VCaP (cell line): ENCODE measurements at regions not wholly inside any gene's neighbourhood (a gene's known extent, or its start where the extent isn't known, plus 50 kb on each side); places are given as distances from the start of the nearest gene placed in this dataset.

ENCODE experiments used
- H3K27ac ChIP-seq: fragments of 450-650 bp; 2 replicates; pipeline ENCODE4 v1.5.1; 2017
- TF ChIP-seq, protein P1 (sequence below): fragments of 450-650 bp; conservative IDR thresholded peaks from 2 replicates; pipeline ENCODE4 v1.5.1; 2017; ENCODE audit warnings: mild to moderate bottlenecking, moderate library complexity

DNA sequence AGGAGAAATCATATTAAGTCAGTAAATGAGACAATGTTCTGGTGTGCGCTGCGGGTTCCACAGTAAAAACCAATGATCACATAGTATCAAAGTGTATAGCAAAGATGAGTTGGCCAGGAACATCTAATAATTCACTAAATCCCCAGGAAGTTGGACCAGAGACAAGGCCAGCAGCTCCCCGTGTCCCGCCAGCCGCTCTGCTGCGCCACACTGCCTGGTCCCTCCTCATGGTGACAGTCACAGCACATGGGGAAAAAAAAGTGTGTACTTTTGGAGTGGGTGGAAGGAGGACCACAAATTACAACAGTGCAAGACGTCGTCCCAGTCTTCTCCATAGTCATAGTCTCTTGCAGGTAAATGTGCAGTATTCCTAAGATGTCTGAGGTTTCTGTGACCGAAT, 239.0 kb upstream of the RNF32 start:
- peak overlapping the region; percentile 92 for H3K27ac ChIP-seq
- TF ChIP-seq, protein P1, sequence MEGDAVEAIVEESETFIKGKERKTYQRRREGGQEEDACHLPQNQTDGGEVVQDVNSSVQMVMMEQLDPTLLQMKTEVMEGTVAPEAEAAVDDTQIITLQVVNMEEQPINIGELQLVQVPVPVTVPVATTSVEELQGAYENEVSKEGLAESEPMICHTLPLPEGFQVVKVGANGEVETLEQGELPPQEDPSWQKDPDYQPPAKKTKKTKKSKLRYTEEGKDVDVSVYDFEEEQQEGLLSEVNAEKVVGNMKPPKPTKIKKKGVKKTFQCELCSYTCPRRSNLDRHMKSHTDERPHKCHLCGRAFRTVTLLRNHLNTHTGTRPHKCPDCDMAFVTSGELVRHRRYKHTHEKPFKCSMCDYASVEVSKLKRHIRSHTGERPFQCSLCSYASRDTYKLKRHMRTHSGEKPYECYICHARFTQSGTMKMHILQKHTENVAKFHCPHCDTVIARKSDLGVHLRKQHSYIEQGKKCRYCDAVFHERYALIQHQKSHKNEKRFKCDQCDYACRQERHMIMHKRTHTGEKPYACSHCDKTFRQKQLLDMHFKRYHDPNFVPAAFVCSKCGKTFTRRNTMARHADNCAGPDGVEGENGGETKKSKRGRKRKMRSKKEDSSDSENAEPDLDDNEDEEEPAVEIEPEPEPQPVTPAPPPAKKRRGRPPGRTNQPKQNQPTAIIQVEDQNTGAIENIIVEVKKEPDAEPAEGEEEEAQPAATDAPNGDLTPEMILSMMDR, result peak; percentile 18; the same call in 1 of the 2 replicates

DNA sequence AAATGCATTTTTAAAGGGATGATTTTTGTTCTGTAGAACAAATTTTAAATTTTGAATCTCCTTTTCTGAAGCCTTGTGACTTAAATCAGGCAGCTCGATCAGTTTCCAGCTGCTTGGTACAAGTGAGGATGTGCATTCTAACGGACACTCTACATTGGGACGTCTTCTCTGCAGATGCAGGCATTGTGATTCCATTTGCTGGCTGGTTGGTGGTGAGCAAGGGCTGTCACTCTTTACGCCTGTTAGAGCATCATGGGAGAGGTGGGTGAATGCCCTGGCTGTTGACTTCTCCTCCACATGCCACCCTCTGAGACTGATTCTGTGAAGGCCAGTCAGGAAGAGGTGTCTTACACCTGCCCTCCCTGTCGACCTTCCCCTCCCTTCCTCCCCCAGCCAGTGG, 240.5 kb upstream of the RNF32 start:
- H3K27ac ChIP-seq, result peak overlapping the region; percentile 92
- TF ChIP-seq, protein P1, result no peak

DNA sequence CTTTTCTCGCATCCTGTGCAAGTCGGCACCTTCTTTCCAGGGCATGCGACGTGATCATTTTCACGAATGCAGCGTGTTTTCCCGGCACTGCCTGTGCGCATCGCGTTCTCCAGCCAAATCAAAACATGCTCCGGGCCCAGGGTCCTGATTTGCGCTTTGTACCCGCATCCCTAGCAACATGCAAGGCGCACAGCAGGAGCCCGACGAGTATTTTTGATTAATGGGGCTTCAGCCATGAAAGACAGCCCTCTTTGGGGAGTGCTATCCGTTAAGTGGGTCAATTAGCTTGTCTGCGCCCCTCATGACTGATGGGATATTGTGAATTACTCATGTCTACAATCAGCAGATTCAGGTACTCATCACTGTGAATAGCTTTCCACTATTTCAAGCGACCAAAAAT, 243.3 kb upstream of the RNF32 start:
- TF ChIP-seq, protein P1, result no peak

DNA sequence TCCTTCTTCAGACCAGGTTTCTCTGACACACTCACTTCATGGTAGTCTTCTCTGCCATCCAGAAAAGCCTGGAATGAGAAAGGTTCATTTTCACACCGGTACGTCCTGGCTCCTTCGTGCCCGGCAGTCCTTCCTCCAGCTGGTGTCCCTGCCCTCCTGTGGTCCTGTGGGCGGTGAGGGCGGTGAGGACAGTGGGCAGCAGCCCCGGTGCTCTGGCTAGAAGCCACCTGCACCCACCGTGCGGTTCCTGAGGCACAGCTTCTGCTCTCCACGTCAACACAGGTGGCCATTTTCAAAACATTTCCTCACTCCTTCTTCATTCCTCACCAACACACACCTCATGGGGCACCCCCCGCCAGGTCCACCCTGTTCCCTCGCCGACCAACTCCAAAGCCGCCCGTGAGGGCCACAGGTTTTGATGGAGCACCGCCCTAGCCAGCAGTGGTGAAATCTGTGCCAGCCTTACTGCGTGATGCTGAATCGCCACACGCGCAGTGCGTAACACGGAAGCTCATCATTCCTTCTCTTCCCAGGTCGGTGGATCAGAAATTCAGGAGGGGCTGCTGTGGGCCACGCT, 251.4 kb upstream of the RNF32 start:
- H3K27ac ChIP-seq, result no peak overlapping the region
- TF ChIP-seq, protein P1, result no peak

More for the DNA sequence above, 243.3 kb upstream of the RNF32 start:
- peak overlapping the region; percentile 92 for H3K27ac ChIP-seq

DNA sequence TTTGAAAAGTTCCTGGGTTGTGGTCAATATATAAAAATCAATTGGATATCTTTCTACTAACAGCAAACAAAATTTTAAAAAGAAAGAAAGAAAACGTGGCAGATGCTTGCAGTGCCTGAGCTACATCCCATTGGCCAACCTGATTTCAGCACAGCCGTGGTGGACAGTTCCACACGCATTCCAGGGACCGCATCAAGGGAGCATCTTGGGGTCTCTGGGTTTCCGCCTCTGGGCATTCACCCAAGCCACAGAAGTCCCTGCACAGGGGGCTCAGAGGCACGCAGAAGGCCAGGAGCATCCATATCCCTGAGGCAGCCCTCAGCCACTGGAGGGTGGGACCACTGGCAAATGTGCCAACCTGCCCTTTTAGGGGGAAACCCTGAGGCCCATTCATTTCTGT, 254.5 kb upstream of the RNF32 start:
- TF ChIP-seq, protein P1, result no peak
- peak overlapping the region; percentile 54 for H3K27ac ChIP-seq

DNA sequence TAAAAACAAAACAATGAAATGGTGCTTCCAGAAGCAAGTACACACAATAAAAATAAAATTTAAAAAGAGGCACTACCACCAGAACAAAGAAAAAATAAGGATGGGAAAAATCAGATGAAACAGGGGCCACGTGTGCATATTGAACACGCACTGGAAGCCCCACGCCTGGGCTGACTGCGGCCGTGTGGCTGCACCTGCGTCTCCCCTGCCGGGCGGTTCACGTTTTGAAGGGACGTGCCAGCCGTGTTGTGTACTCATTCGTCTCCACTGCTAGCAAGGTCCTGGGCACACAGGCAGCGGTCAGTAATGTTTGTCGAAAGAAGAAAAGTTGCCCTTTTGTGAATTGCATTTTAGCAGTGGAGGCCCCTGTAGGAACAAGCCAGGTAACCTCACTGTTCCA, 255.9 kb upstream of the RNF32 start:
- TF ChIP-seq, protein P1, result no peak
- H3K27ac ChIP-seq, result no peak overlapping the region; the same call in 1 of the 2 replicates

DNA sequence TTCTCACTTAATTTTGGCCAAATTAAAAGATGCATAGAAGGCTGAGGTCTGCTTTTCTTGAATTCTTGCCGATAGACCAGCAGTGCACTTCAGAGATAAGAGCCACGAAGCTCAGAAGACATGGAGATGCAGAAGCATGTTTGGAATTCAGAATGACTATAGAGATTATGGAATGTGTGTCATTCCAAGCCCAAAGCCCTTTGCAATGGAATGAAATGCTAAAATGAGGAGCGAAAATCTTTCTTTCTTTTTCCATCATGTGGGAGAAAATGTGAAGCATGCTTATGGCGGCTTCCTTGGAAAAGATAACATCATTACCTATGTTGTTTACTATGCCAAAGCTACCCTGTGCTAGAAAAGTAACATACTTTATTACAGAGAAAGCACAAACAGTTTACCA, 257.0 kb upstream of the RNF32 start:
- TF ChIP-seq, protein P1, result no peak
- H3K27ac ChIP-seq, result no peak overlapping the region; the same call in 1 of the 2 replicates
